ENCODE measurements at regions not wholly inside any gene's neighbourhood (a gene's known extent, or its start where the extent isn't known, plus 50 kb on each side); places are given as distances from the start of the nearest gene placed in this dataset.
A peak's percentile ranks its signal among the peaks of the same experiment; 100 is the strongest.

- no peaks in the 10 kb centered on the region for H3K9me3 ChIP-seq
- DNase-seq: no peak
- no peak overlapping the region for H3K4me3 ChIP-seq
- peaks cover 0 to 10% (median 0%) of the 10 kb centered on the region in 3 donors for H3K27me3 ChIP-seq
- intact Hi-C loops (cut with DNase I; ENCODE audit: low total_unique reads): no loop called here
- H3K4me1 ChIP-seq: no peaks in the 10 kb centered on the region
- H3K36me3 ChIP-seq: no peaks in the 10 kb centered on the region
- WGBS, 5 donors: 64 to 75% (median 71%) methylated on average over 4 of the region's 4 CpGs
- TF ChIP-seq POLR2AphosphoS5 (IDR thresholded peaks at IDR 0.05): no peak
- TF ChIP-seq EP300 (IDR thresholded peaks at IDR 0.05): no peak
- TF ChIP-seq POLR2A (IDR thresholded peaks at IDR 0.05): no peak
- TF ChIP-seq, protein P1, sequence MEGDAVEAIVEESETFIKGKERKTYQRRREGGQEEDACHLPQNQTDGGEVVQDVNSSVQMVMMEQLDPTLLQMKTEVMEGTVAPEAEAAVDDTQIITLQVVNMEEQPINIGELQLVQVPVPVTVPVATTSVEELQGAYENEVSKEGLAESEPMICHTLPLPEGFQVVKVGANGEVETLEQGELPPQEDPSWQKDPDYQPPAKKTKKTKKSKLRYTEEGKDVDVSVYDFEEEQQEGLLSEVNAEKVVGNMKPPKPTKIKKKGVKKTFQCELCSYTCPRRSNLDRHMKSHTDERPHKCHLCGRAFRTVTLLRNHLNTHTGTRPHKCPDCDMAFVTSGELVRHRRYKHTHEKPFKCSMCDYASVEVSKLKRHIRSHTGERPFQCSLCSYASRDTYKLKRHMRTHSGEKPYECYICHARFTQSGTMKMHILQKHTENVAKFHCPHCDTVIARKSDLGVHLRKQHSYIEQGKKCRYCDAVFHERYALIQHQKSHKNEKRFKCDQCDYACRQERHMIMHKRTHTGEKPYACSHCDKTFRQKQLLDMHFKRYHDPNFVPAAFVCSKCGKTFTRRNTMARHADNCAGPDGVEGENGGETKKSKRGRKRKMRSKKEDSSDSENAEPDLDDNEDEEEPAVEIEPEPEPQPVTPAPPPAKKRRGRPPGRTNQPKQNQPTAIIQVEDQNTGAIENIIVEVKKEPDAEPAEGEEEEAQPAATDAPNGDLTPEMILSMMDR (IDR thresholded peaks at IDR 0.05): no peak
- no peak overlapping the region for H3K27ac ChIP-seq
Measured at GRCh38 chr20:39654171-39654570, 692.0 kb downstream of the DHX35 start.

- TF ChIP-seq EP300 (IDR thresholded peaks at IDR 0.05) (no peak), POLR2AphosphoS5 (IDR thresholded peaks at IDR 0.05) (no peak), POLR2A (IDR thresholded peaks at IDR 0.05) (no peak)
- TF ChIP-seq, protein P1 (IDR thresholded peaks at IDR 0.05): no peak
- H3K27me3 ChIP-seq: peaks cover 0 to 10% (median 0%) of the 10 kb centered on the region in 3 donors
- no peaks in the 10 kb centered on the region for H3K4me1 ChIP-seq
- H3K4me3 ChIP-seq: no peak overlapping the region
- intact Hi-C loops (cut with DNase I; ENCODE audit: low total_unique reads): no loop called here
- no peak for DNase-seq
- no peak overlapping the region for H3K27ac ChIP-seq
- H3K36me3 ChIP-seq: no peaks in the 10 kb centered on the region
- 53 to 68% (median 59%) methylated on average over 9 of the region's 9 CpGs for WGBS, 5 donors
- no peaks in the 10 kb centered on the region for H3K9me3 ChIP-seq
Measured at GRCh38 chr20:39651645-39652325, 689.6 kb downstream of the DHX35 start.

- intact Hi-C loops (cut with DNase I; ENCODE audit: low total_unique reads): no loop called here
- Histone ChIP-seq H3K9me3 (no peaks in the 10 kb centered on the region), H3K4me3 (no peak overlapping the region), H3K27ac (no peak overlapping the region), H3K4me1 (no peaks in the 10 kb centered on the region), H3K36me3 (no peaks in the 10 kb centered on the region), H3K27me3 (peaks cover 0 to 10% (median 0%) of the 10 kb centered on the region in 3 donors)
- 36 to 56% (median 46%) methylated on average over 7 of the region's 7 CpGs for WGBS, 5 donors
- peak in 1 of 2 donors; percentile 11 for DNase-seq
- TF ChIP-seq POLR2AphosphoS5 (IDR thresholded peaks at IDR 0.05) (no peak), EP300 (IDR thresholded peaks at IDR 0.05) (no peak), POLR2A (IDR thresholded peaks at IDR 0.05) (no peak)
- TF ChIP-seq, protein P1 (IDR thresholded peaks at IDR 0.05): no peak
Measured at GRCh38 chr20:39646874-39647413, 684.8 kb downstream of the DHX35 start.

DNA sequence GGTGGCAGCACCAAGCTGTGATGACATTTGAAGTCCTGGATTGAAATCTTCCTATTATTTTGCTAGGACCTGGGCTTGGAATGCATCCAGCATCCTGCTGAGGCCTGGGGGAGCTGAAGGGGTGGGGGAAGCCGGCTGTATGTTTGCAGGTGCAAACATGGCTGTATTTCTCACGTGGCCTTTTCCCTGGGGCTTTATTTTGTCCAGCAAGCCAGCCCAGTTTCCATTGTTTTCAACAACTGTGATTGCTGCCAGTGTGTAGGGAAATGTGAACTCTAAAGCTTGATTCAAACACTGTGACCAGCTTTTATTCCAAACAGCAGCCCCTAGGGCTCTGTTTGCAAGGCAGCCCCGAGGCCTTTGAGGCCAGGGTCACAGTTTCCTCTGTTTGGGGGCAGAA lies 683.0 kb downstream of the DHX35 start:
- WGBS, 5 donors: 4 to 30% (median 16%) methylated on average over 3 of the region's 3 CpGs
- intact Hi-C loops (cut with DNase I; ENCODE audit: low total_unique reads): no loop called here

More for the DNA sequence above, 683.0 kb downstream of the DHX35 start:
- Histone ChIP-seq H3K27ac (no peak overlapping the region), H3K36me3 (no peaks in the 10 kb centered on the region), H3K4me3 (no peak overlapping the region), H3K4me1 (no peaks in the 10 kb centered on the region), H3K27me3 (no peaks in the 10 kb centered on the region), H3K9me3 (no peaks in the 10 kb centered on the region)
- TF ChIP-seq EP300 (IDR thresholded peaks at IDR 0.05) (no peak), POLR2AphosphoS5 (IDR thresholded peaks at IDR 0.05) (no peak), POLR2A (IDR thresholded peaks at IDR 0.05) (no peak)
- TF ChIP-seq, protein P1 (IDR thresholded peaks at IDR 0.05): no peak
- peak in 1 of 2 donors; percentile 24 for DNase-seq

Measured in stomach (tissue), 8 donors.